NB4 (cell line): ENCODE measurements at regions not wholly inside any gene's neighbourhood (a gene's known extent, or its start where the extent isn't known, plus 50 kb on each side); places are given as distances from the start of the nearest gene placed in this dataset.
A peak's percentile ranks its signal among the peaks of the same experiment; 100 is the strongest.

Source experiments
- DNase-seq: peaks from one replicate; pipeline ENCODE4 v3.0.0; 2010; ENCODE audit warnings: low read depth
- H3K4me3 ChIP-seq: one replicate; pipeline ENCODE4 v1.5.1; 2011; ENCODE audit warnings: mild to moderate bottlenecking, low read depth, low read length, moderate library complexity
- CTCF ChIP-seq: IDR thresholded peaks from one replicate; pipeline ENCODE4 v1.5.1; 2012; ENCODE audit warnings: low read depth, low read length
- MAX ChIP-seq: IDR thresholded peaks from 2 replicates; pipeline ENCODE4 v1.6.1; 2011; ENCODE audit warnings: low read depth, low read length
- MYC ChIP-seq: IDR thresholded peaks from 2 replicates; pipeline ENCODE4 v1.6.1; 2011; ENCODE audit warnings: low read depth, low read length
- POLR2A ChIP-seq: IDR thresholded peaks from 2 replicates; pipeline ENCODE4 v1.6.1; 2011; ENCODE audit warnings: mild to moderate bottlenecking; ENCODE audit not compliant: insufficient read length; ENCODE audit errors: extremely low read depth

GRCh38 chr20:2230726-2231488 is 64.9 kb upstream of the TGM3 start:
- H3K4me3 ChIP-seq: no peak overlapping the region
- TF ChIP-seq POLR2A: no peak
- no peak for DNase-seq

- no peak for DNase-seq
- no peak for TF ChIP-seq CTCF
- no peak for TF ChIP-seq POLR2A
- TF ChIP-seq MAX: no peak
- no peak for TF ChIP-seq MYC
- H3K4me3 ChIP-seq: no peak overlapping the region
Observed at GRCh38 chr20:2231701-2232100, 64.1 kb upstream of the TGM3 start.

GRCh38 chr20:2234598-2235191 is 61.1 kb upstream of the TGM3 start:
- no peak for DNase-seq
- H3K4me3 ChIP-seq: no peak overlapping the region
- TF ChIP-seq MAX (no peak), POLR2A (no peak), CTCF (no peak), MYC (no peak)

- H3K4me3 ChIP-seq: no peak overlapping the region
- TF ChIP-seq MAX (no peak), MYC (no peak), CTCF (no peak), POLR2A (no peak)
- no peak for DNase-seq
Observed at GRCh38 chr20:2236256-2236655, 59.5 kb upstream of the TGM3 start.

GRCh38 chr20:2237059-2237458 is 58.7 kb upstream of the TGM3 start:
- DNase-seq: peak; percentile 31
- H3K4me3 ChIP-seq: no peak overlapping the region
- TF ChIP-seq MYC: no peak
- peak; percentile 5 for TF ChIP-seq CTCF

GRCh38 chr20:2238601-2239000 is 57.2 kb upstream of the TGM3 start:
- H3K4me3 ChIP-seq: no peak overlapping the region
- TF ChIP-seq CTCF (no peak), MAX (no peak), POLR2A (no peak), MYC (no peak)
- DNase-seq: no peak
